HG03460 (cell line): ENCODE measurements at regions not wholly inside any gene's neighbourhood (a gene's known extent, or its start where the extent isn't known, plus 50 kb on each side); places are given as distances from the start of the nearest gene placed in this dataset.

Experiments
- ATAC-seq: cut with Tn5 transposase; IDR thresholded peaks from one replicate; pipeline ENCODE4 v1.9.1; 2021; ENCODE audit not compliant: unreplicated experiment

- no peak for ATAC-seq
Measured at GRCh38 chr20:50297498-50298376, 107.1 kb downstream of the CEBPB start.

GRCh38 chr20:50298554-50299324 lies 108.1 kb downstream of the CEBPB start:
- ATAC-seq, result no peak

GRCh38 chr20:50299325-50299629 lies 108.6 kb downstream of the CEBPB start:
- no peak for ATAC-seq

DNA sequence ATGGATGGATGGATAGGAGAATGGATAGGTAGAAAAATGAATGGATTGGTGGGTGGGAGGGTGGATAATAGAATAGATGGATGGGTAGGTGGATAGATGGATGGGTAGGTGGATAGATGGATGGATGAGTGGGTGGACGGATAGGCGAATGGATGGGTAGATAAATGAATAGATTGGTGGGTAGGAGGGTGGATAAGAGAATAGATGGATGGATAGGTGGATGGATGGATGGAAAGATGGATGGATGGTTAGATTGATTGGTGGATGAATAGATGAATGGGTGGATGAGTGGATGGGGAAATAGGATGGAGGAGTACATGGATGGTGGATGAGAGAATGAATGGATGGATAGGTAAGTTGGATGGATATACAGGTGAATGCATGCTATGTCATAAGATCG lies 110.5 kb downstream of the CEBPB start:
- ATAC-seq, result no peak

DNA sequence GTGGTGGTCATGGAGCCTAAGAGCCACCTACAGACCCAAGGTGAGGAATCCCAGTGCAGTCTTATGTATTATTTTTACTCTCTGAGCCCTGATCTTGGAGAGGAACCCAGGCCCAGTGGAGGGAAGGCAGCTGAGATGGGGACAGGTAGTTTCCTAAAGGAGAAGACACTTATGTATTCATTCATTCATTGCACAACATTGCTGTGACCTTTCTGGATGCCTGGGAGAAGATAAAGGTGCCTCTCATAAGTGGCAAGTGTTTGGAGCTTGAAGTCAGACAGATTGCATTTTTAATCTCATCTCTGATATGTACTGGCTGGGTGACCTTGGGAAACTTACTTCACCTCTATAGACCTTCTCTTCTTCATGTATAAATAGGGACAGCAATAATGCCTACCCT lies 111.1 kb downstream of the CEBPB start:
- ATAC-seq, result no peak

- no peak for ATAC-seq
Measured at GRCh38 chr20:50302341-50303057, 111.9 kb downstream of the CEBPB start.

DNA sequence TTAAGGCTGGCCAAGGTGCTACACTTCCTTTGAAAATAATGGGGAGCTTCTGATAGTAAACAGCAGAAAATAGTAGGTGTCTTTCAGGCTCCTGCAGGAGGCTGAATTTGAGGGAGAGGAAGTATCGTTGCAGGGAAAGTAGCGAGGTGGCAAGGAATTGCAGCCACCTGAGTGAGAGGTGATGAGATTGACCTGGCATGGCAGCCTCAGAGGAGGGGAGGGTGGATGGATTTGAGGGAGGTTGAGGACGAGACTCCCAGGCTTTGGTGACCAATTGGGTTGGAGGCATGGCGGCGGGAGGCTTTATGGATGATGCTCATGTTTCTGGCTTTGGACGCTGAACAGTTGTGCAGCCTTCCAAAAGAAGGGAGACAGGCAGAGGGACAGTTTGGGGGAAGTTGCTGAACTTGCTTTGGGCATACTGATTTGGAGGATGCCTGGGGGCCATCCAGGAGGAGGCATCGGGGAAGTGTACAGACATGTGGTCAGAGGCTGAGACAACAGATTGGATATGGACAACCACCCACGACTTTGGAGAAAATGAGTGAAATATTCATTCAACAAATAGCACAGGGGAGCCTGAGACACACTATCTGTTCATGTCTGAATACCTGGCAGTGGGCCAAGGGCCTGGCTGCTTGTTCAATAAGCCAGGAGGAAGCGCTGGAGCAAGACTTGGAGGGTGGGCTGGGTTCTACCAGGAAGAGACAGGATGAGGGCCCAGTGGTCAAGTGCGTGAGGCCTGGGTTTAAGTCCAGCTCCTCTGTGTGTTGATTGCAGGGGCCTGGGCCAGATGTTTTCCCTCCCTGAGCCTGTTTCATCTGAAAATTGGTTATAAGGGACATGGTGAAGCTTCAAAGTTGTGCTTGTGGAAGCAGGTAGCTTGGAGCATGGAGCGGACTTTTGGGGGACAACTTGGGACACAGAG lies 113.2 kb downstream of the CEBPB start:
- ATAC-seq, result no peak

DNA sequence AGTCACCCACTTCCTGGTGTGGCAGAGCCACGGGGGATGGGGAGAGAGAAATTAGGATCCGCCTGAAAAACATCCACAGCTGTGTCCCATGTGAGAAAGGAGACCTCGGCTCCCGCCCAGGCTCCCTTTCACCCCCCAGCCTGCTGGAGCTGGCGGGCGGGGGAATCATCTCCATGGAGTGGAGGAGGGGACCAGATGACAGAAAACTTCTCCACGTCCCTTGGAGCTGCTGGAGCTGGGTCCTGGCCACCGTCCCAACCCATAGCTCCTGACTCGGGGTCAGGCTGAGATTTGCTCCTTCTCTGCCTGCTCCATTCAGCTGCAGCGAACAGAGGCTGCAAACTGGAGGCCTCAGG lies 113.8 kb downstream of the CEBPB start:
- no peak for ATAC-seq

DNA sequence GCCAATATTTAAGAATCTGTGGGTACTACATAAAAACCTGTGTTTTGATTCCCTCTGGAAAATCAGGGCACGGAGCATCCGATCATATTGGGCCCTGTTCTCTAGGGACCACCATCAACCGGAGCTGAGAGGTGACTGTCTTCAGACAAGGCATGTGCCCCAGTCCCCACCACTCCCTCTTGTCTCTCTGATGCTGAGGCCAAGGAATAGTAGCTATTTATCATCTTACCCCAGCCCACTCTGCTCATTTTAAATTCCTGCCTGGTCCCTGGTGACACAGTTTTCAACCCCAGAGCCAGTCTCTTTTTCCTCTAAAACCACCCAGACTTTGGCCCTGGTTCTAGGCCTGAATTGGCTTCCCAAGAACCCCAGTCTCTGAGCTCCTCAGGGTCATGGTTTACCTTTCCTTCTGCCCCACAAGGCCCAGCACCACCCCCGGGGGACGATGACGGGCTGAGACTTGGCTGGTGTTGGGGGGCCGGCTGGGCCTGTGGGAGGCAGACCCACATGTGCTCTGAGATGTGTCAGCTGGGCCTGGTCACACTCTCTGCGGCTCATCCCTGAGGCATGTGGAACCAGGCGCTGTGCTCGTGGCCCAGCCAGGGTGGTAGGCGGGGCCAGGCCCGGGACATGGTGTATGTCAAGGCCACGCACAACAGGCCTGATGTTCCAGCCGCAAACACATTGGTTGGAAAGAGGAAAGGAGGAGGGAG lies 114.4 kb downstream of the CEBPB start:
- ATAC-seq, result no peak

DNA sequence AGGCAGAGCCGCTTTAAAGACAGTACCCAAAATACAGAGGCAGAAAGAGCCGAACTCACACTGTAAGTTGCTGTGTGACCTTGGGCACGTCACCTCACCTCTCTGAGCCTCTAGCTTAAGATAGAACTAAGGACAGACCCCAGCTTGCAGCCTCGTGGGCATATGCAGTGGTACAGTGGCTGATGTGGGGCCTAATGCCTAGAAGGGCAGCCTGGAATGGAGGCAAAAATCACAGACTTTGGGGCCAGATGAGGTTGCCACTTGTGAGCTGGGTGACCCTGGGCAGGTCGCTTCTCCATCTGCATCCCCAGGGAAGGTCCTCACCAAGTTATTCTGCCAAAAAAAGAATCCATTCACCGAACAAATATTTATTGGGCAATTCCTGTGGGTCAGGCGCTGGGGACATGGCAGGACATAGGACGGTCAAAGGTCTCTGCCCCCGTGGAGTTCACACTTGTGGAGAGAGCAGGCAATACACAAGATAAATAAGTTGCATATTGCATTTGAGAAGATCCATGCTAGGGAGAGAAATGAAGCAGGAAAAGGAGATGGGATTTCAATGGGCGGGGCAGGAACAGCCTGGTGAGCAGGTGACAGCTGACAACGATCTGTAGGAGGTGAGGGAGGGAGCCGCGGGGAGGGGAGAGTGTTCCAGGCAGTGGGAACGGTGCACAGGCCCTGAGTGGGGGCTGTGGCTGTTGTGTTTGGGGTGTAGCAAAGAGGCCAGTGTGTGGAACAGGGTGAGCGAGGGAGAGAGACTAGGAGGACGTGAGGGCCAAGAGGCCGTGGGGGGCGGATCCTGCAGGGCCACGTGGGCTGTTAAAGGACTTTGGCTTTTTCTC lies 115.2 kb downstream of the CEBPB start:
- ATAC-seq, result no peak

DNA sequence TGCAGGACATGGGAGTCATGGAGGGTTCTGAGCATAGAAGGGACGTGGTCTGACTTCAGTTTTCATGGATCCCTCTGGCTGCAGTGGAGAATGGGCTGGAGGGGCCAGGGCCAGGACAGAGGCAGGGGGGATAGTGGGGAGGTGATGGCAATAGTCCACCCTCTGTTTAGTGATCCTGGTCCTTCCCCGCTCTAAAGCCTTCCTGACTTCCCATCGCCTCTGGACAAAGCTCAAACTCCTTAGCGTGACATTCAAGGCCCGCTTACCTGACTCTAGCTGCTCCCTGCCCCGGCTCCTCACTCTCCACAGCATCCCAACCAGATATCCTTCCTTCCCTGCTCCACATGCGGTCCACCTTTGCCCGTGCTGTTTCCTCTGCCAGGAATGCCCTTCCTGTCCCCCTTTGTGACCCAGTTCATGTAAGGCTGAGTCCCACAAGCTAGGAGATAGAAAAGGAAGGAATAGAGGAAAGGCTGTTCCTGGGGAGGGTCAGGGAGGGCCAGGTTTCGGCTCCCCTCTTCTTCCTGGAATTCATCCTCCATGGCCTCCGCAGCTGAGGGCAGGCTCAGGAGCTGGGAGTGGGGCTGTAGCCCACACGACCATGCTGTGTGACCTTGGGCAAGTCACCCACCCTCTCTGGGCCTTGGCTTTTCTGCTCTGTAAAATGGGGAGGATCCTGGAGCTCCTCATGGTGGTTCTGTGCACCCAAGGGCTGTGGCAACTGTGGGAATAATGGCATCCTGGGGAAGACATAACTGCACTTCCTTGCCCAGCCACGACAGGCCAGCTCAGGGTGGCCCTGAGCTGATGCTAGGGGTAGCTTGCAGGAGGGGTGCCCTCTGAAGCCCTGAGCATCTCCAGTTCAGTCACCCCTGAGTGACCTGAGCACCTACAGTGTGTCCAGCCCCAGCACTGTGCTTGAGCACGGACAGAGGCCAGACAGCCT lies 116.1 kb downstream of the CEBPB start:
- ATAC-seq, result no peak

- no peak for ATAC-seq
Measured at GRCh38 chr20:50308166-50308512, 117.5 kb downstream of the CEBPB start.

- ATAC-seq, result no peak
Measured at GRCh38 chr20:50308513-50309279, 118.1 kb downstream of the CEBPB start.

DNA sequence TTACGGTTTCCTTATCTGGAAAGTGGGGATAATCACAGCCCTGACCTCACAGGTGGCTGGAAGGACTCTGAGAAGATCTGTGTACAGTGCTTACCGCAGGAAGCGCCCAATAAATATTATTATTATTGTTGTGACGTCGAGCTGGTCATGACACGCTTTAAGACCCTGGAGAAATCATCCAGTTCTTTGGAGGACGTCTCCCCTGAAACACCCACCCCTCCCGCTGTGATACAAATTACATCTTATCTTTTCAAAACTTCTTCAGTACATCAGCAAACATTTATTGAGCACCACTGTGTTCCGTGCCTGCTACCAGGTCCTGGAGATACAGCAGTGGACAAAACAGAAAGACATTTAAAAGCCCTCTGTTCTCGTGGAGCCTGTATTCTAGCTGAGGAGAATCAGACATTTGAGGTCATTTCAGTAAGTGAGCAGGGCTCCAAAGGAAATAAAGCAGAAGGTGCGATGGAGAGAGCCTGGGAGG lies 118.7 kb downstream of the CEBPB start:
- no peak for ATAC-seq

DNA sequence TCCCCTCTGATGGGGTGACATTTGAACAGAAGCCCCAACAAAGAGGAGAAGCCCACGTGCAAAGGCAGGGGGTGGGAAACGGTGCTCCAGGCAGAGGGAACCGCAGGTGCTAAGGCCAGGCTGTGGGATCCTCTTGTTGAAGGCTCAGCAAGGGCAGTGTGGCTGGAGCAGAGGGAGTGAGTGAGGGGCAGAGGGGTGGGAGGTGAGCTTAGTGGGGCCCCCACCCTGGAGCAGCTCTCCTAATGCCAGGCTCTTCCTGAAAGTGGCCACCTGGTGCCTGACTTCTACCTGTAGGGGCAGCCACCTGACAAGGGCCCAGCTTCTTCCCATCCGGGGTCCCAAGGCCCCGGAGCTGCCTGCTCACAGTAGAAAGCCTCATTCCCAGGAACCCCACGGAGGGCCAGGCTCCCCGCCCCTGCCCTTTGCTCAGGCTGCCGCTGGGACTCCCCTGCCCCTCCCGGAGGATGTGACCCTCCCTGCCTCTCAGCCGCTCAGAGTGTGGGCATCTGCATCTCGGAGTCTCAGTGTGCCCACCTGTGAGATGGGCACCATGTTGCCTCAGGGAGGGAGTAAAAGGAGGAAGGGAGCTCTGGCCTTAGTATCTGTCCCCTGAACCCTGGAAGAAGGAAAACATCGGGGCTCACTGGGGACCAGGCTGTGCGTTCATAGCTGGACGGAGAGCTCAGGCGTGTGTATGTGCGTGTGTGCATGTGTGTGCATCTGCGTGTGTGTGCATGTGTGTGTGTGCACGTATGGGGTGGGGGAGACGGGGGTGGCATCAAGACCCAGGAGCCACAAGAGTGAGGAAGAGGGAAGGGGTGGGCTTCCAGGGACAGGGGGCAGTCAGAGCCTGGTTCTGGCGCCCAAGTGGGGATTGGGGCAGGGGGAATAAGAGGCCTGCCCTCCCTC lies 119.4 kb downstream of the CEBPB start:
- ATAC-seq, result no peak

- no peak for ATAC-seq
Measured at GRCh38 chr20:50310673-50311051, 120.0 kb downstream of the CEBPB start.
